Fibroblast of skin of scalp (primary cell): ENCODE measurements at regions not wholly inside any gene's neighbourhood (a gene's known extent, or its start where the extent isn't known, plus 50 kb on each side); places are given as distances from the start of the nearest gene placed in this dataset.

ENCODE experiments used
- DNase-seq: peaks from one replicate; pipeline ENCODE4 v3.0.0-alpha.2; 2013

DNA sequence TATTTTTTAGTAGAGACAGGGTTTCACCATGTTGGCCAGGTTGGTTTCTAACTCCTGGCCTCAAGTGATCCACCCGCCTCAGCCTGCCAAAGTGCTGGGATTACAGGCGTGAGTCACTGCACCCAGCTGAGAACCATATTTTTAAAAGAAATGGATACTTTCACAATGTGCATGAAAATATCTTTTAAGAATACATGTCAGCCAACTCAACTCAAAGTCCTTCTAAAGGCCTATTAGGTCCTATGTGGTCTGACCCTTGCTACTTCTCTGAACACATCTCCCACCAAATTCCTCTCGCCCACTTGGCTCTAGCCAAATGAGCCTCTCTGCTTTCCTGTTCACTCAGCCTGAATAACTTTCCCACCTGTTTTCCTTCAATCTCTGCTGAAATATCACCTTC is 119.6 kb downstream of the MTX2 start:
- peak; percentile 57 for DNase-seq

DNA sequence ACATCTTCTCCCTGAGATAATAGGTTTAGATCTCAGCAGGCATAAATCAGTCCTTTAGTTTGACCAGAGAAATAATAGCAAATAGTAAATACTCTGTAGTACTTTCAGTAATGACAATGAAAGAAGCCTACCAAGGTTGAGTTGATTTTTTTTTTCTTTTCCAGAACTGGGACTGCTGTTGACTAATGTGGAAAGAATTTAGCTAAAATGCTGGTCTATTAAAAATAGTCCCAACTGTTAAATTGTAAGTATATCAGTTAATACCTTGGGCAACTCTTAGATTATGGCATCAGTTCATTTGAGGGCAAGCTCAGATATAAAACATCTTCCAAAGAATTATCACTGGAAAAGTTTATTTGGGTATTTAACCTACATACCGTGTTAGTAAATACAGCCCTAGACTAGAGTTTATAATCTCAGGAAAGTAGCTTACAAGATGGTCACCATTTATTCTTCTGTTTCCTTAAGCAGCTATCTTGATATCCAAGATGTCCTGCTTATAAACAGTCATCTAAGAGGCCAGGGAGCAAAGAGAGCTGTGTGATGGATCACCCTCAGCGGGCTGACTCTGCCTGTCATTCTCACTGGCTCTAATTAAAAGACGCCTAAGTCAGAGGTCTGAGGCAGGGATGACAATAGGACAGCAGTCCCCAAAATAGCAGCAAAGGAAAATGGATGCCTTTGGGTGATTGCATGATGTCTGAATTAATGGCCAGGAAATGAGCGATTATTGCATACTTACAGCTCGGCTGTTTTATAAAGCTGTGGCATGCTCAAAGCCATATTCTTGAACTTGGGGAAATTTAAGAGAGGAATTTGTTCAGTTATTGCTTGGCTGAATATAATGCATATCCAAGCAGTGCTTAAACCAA is 121.3 kb downstream of the MTX2 start:
- peak; percentile 47 for DNase-seq

DNA sequence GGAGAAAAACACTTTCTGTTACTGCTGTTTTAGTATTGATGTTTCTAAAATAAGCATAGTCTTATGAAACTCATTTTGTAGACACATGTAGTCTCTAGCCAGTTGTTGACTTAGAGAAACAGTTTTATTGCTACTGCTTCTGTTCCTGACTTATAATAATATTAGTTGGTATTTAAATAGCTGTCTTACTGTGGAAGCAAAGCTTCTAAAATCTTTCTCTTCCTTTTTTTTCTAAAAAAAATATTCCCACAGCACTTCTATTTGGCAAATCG is 121.8 kb downstream of the MTX2 start:
- no peak for DNase-seq

DNA sequence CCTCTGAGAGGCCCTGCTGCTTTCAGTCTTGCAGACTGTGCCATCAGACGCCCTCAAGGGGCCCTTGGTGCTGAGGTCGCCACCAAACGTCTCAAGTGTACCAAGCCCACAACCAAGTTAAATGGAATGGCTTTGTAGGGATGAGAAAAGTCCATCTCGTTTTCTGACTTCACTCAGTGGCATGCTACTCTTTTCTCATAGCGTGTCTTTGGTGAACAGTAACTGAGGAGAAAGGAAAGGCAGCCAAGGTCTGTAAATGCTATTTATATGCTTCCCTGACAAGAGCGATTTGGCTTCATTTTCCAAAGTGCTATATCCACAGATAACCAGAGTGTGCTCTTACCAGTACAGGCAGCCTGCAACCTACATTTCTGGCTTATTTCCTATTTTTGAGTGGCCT is 123.0 kb downstream of the MTX2 start:
- peak; percentile 44 for DNase-seq

DNA sequence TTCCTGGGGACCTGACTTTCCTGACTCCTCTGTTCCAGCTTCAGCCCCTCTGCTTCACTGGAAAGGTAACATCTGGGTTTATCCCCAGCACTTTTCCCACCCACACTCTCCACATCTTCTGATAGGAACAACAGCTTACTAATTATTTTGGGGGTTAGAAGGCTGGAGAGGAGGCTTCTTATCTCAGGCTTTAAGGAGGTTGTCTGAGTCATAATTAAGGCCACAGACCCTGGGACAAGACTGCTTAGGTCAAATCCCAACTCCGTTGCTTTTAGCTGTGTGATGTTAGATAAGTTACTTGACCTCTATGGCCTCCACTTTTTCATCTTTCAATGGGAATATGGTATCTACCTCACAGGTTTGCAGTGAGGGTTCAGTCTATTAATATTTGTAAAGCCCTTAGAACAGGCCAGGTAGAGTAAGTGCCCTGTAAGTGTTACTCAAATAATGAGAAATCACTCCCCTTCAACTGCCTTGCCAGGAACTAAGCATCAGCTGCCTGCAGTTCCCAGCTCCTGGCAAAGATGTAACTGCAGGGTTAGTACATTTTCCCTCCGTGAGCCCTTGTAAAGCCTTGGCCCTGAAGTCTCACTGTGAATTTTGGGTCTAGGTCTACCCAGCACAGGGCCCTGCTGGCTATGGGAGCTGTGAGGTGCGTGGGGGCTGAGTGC is 123.6 kb downstream of the MTX2 start:
- DNase-seq, result no peak

DNA sequence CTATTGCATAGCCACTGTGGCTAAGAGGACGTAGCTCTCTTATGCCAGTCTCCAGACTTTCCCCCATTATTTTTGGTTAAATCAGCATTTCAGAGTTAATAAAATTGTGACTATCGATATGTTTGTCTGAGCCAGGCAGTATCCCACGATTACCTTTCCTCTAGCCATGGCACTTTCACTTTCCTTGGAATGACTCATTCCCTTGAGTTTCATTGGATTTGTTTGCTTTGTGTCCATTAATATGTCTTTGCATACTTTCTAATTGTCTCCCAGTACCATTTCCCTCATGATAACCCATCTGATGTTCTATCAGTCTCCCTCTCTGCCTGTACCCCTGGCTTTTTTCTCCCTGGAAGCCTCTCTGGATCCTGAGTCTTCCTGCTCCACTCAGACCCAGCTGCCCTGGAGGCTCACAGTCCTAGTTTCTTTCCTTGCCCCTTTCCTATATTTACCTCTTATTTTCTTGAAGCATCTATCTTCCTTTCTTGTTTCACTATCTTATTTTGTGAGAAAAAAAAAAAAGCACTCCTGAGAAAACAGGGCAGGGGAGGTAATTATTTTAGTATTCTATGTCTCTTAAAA is 126.1 kb downstream of the MTX2 start:
- peak; percentile 23 for DNase-seq

DNA sequence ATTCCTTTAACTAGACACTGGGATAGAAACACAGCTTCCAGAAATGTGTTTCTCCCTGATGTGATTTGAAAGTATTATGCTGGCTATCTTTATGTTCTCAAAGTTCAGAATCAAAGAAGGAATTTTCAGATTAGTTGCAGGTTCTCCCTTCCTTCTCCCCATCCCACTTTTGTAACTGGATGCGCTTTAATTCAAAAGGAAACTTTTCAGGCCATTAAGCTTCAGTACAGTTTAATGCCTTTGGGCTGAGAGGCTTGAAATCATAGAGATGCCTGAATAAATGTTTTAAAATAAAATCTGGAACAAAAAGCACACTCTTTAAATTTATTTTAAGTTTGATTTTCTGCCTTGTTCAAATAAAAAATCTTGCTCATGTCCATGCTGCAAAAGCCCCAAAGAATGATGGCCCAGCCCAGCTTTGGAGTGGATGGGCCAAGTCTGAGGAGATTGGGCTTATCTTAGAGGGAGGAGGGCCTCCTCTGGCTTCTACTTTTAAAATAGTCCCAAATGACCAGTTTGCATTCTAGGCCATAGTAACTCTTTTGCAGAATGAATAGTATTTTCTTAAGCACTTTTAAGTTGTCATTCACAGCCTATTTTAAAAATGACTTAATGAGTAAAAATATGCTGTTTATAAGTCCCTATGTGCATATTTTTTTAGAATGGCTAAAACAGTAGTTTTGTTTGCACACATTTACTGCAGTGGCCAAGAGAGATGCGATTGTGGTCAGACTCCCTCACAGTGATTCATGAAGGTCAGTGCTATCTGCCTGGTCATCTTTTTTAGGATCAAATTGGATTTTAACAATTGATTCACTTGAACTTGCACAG is 129.2 kb downstream of the MTX2 start:
- peak; percentile 13 for DNase-seq

DNA sequence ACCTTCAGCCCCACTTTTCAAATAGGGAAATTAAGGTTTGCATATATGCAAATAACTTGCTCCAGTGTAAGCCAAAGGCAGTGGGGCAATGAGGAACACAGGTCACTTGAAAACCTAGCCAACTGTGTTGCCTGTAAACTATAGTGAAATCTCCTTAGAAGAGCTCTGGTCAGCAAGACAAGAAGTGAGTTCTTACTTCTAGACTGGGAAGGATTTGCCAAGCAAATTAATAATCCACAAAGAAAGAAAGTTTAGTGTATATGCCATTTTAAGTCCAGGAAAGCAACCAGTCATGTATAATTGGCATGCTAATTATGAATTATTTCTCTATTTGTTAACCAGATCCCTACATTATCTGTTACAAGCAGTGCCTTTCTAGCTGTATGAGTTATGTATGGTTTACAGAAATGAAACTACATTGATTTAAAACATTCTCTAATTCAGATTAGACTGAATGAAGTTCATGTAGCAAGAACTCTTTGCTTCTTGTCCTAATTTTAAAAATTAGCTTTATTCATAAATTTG is 129.9 kb downstream of the MTX2 start:
- no peak for DNase-seq

DNA sequence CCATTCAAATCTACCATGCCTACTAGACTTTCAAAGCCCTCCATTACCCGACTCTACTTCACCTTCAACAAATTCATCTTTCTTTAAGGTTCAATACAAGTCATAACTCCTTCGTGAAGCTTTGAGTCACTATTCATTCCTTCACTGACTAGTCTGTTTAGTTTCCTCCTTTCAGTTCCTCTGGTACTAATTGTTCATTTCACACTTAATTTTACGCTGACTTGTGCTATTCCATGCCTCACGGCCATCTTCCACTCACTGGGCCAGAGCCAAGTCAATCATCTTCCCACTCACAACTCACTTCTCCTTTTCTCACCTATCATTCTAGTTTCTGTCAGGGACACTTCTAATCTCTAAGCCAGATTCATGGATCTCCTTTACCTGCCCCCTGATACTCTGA is 136.2 kb downstream of the MTX2 start:
- DNase-seq, result no peak

DNA sequence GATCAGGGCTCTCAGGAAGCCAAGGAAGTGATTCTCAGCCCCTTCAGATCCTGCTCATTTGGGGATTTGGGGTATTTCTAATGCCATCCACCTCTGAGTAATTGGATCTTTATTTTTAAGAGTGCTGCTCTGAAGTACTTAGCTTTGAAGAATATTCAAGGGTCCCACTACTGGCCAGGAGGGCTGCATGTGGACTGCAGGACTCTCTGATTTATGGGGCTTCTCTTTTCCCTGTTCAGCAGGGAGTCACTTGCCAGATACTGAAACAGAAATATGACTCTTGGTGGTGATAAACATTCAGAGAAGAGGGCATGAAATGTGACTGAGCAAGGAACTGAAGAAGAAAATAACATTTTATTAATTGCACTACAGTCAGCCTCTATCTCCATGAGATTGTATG is 138.5 kb downstream of the MTX2 start:
- DNase-seq, result no peak

DNA sequence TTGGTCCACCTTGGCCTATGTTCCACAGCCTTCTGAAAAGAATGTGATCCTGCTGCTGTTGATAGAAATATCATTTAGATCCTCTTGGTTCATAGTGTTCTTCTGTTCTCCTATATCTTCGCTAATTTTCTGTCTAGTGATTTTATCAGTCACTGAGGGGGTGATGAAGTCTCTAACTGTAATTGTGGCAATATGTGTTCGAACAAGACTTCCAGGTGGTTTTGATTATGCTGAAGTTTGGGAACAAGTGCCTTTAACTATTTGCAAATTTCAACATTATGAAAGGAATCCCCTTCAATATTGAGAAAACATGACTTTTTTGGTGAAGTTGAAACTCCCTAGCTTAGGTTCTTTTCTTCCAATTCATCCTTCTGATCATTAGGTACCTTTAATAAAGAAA is 140.4 kb downstream of the MTX2 start:
- DNase-seq, result peak; percentile 19

DNA sequence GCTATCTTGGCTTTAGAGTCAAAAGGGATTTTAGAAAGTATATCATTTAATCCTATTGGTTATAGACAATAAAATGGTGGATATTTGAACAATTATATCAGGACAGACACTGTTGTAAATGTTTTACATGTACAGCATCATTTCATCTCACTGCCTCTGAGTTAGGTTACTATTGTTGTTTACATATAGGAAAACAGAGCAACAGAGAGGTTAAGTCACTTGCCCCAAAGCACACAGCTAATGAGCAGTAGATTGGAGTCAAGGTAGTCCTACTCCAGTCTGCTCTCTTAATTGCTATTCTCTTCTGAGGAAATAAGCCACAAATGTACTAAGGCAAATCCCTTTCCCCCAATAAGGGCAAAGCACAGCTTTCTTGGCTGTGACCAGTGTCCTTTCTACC is 142.9 kb downstream of the MTX2 start:
- no peak for DNase-seq

DNA sequence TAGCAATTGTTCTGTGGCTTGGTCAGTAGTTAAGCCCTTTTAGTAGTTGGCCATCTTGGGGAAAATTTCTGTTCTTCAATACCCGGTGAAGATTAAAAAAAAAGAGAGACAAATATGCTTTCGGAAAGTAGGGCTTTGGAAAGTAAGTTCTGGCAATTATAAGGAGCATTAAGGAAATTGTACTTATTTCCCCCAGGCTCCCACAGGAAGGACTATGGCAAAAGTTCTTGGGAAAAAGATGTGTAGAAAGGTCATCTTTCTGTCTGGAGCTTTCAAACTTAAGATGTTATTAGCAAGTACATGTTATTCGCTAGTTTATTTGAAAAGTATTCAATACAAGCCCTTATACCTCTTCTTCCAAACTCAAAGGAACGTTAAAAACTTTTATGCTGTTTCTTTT is 144.5 kb downstream of the MTX2 start:
- no peak for DNase-seq

DNA sequence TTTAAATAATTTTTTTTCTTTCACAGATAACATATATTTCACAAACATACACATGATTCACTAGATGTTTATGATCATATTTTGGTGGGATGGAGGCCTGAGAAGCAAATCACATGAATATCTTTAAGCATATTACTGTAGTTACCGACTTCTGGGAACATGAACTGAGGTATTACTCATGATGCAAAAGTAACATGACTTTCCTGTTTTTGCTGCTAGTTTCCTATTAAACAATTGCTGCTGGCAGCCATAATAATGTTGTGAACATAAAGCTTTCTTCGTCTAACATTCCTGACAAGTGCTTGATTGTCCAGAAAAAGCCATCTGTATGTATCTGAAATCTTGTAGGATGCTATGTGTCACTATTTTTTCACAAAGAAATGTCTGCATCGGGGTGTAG is 145.4 kb downstream of the MTX2 start:
- DNase-seq, result no peak

DNA sequence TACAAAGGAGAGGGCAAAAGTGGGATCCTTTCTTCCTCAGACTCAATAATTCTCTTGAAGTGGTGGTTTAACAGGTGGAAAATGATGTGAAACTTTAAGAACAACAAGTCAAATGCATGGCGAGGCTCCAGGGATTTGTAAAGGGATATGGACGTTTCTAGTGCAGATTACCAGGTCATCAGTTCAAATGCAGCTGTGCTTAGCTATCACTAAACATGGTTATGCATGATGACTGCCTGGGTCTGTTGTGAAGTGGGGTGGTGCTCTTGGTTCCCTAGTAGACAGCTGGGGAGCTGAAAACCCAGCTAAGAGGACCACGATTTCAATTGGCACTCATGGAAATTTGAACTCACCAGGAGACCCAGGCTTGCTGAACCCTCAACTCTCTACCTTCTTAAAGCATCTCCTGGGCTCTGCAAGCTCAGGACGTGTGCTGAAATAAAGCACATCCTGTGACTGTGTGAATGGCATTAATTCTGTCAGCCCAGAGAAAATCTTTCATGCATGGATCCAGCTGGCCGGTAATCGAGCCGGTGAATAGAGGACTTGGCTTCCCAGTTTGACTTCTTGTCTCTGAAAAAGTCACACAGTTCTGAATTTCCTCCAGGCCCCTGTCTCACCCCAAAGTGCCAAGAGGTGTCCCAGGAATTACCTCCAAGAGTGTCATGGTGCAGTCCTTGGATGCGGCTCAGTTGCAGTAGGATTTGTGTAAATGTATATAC is 146.1 kb downstream of the MTX2 start:
- DNase-seq, result no peak

DNA sequence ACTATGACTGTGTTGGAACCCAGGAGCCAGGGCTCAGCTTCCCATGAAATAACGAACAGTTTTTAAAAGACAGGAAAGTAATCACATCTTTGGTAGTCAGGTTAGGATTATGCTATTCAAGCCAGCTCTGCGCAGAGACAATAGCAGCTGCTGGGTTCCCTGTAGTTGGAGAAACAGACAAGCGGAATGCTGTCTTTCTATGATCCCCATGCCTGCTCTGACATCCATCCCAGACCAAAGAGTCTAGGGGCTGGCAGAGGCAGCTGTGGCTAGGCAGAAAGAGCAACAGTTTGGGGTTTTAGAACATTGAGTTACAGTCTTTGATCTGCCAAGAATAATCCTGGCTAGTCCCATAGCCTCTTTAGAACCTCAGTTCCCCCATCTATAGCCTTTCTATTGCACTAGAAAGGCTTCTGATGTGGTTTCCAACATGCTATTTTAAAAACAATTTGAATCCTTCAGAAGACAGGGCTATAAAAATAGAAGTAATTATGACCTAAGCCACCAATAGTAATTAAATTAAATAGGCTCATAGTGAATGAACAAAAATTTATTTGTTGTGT is 146.8 kb downstream of the MTX2 start:
- no peak for DNase-seq

DNA sequence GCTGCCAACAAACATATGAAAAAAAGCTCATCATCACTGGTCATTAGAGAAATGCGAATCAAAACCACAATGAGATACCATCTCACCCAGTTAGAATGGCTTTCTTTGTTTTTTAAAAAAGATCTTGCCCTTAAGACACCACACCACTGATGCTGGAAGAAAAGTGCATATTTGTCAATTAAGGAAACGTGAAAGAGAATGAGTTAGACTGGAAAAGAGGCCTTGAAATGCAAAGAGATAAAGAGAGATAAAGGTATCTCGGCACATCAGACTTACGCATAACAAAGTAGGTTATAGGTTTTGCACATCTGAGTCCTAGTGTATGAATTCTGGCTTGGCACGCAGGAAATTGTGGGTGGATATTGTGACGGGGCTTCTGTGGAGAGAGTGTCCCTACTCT is 149.5 kb downstream of the MTX2 start:
- no peak for DNase-seq

DNA sequence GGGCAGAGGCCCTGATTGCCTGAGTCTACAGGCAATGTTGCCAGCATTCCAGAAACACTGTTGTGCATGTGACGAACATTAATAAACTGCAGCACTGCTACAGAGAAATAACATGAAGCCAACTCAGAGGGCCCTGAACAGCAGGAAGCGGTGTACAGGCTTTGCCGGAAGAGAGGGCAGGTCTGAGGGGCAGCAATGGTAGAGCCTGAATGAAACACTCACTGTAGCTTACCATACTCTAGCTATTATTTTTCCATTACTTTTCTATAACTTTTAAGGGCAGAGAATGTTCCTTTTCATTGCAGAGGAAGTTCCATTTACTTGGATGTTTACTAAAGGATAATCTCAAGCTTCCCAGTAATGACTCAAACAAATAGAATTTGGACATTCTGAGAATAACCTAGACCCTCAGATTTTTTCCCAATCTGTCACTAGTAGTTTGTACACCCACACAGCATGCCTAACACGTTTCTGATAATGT is 150.4 kb downstream of the MTX2 start:
- peak; percentile 87 for DNase-seq

DNA sequence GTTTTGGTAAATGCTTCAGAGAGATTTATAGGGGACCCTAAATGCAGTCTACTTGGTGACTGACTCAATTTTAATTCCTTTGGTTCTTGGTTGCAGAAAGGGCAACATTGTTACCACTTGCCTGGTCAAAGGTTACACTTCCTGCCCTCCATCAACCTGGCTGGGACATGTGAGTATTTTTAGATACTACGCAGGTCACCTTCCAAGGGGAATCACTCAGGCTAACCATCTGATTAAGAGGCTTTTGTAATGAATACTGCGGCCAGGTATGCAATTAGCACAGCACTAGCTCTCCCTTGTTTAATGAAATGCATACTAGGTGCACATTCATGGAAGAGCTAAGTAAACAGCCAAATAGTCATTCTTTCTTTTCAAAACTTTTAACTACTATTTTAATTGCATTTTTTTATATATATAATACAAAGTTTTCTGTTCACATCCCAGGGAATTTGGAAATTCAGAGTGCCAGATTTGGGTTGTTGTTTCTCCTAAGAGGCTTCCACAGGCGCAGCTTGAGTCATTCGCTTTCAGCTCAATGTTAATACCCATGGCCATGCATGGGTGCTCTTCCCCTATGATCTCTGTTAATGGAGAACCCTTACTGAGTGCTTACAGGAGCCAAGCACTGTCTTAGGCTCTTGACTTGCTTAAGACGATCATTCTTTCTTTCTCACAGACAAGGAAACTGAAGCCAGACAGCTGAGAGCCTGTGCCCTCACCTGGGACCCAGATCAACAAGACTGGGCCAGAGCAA is 152.2 kb downstream of the MTX2 start:
- DNase-seq, result no peak

DNA sequence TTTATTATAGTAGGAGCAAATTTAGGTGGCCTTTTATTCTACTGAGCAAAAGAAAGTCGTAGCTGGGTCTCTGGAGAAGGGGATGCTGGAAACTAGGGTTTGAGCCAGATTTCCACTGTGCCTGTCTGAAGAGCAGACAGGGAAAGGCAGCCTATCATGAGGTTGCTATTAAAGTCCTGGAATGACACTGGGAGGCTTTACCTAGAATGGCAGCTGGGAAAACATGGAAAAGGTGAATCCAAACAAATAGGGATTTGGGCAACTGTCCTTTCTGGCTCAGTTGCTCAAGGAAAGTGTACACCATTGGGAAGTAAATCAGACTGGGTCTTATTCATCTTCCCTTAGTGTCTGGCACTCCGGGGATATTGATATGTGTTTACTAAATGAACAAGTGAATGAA is 154.6 kb downstream of the MTX2 start:
- no peak for DNase-seq

DNA sequence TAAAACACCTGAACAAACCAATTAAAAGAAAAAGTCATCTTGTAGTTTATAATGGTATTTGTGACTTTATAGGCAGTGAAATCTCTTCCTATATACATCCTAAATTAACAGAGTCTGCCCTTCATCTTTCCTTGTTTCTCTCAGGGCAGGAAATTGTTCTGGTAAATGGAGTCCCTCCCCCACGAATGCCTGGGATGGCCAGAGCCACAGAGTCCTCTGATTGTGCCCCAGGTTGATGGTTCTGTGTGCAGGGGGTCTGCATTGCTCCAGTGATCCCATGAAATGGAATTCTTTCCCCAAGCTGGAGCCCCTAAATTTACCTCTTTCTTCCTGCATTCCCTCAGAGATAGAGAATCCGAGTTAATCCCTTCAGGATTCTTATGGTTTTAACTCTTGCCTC is 155.5 kb downstream of the MTX2 start:
- no peak for DNase-seq
